HG03196 (cell line): ENCODE measurements at regions not wholly inside any gene's neighbourhood (a gene's known extent, or its start where the extent isn't known, plus 50 kb on each side); places are given as distances from the start of the nearest gene placed in this dataset.
"Not testable (repeated sequence)": the region's sequence is repeated elsewhere in the genome, so short reads cannot be mapped to it uniquely, and the experiment has no call there.

Experiments used
- ATAC-seq: cut with Tn5 transposase; IDR thresholded peaks from one replicate; pipeline ENCODE4 v1.9.1; 2021; ENCODE audit not compliant: unreplicated experiment

- ATAC-seq, result no peak
Observed at GRCh38 chr18:34942276-34942675, 98.9 kb upstream of the MAPRE2 start.

GRCh38 chr18:34942975-34943374 is 98.2 kb upstream of the MAPRE2 start:
- ATAC-seq, result no peak

- ATAC-seq, result no peak
Observed at GRCh38 chr18:34943587-34943986, 97.6 kb upstream of the MAPRE2 start.

- ATAC-seq, result no peak
Observed at GRCh38 chr18:34947711-34948125, 93.5 kb upstream of the MAPRE2 start.

GRCh38 chr18:34951625-34952379 is 89.4 kb upstream of the MAPRE2 start:
- no peak for ATAC-seq

GRCh38 chr18:34953212-34953611 is 88.0 kb upstream of the MAPRE2 start:
- no peak for ATAC-seq

- ATAC-seq, result not testable (repeated sequence)
Observed at GRCh38 chr18:34955494-34955893, 85.7 kb upstream of the MAPRE2 start.

- no peak for ATAC-seq
Observed at GRCh38 chr18:34956663-34957062, 84.5 kb upstream of the MAPRE2 start.

- no peak for ATAC-seq
Observed at GRCh38 chr18:34957119-34957863, 83.9 kb upstream of the MAPRE2 start.

- ATAC-seq, result no peak
Observed at GRCh38 chr18:34957864-34958259, 83.4 kb upstream of the MAPRE2 start.

- no peak for ATAC-seq
Observed at GRCh38 chr18:34959211-34959829, 81.9 kb upstream of the MAPRE2 start.

- ATAC-seq, result no peak
Observed at GRCh38 chr18:34959989-34960388, 81.2 kb upstream of the MAPRE2 start.

- ATAC-seq, result no peak
Observed at GRCh38 chr18:34965108-34965507, 76.1 kb upstream of the MAPRE2 start.

GRCh38 chr18:34965566-34965965 is 75.6 kb upstream of the MAPRE2 start:
- ATAC-seq, result no peak

- ATAC-seq, result no peak
Observed at GRCh38 chr18:34970106-34970505, 71.1 kb upstream of the MAPRE2 start.

GRCh38 chr18:34971313-34971712 is 69.9 kb upstream of the MAPRE2 start:
- no peak for ATAC-seq

GRCh38 chr18:34972765-34973414 is 68.3 kb upstream of the MAPRE2 start:
- no peak for ATAC-seq

GRCh38 chr18:34976123-34976522 is 65.1 kb upstream of the MAPRE2 start:
- no peak for ATAC-seq

- ATAC-seq, result no peak
Observed at GRCh38 chr18:34976534-34976898, 64.7 kb upstream of the MAPRE2 start.

GRCh38 chr18:34976899-34977837 is 64.0 kb upstream of the MAPRE2 start:
- ATAC-seq, result peak; percentile 54
